Ramos (cell line): ENCODE measurements at regions not wholly inside any gene's neighbourhood (a gene's known extent, or its start where the extent isn't known, plus 50 kb on each side); places are given as distances from the start of the nearest gene placed in this dataset.

Experiments
- in situ Hi-C: fragments of 300-500 bp; cut with MboI; formaldehyde crosslinking; loops from one replicate; pipeline ENCODE4 v1.14.3; 2022; ENCODE audit warnings: low sequenced_read_pairs; ENCODE audit not compliant: unreplicated experiment

GRCh38 chr6:134720353-134721059, 229.4 kb downstream of the ALDH8A1 start:
- in situ Hi-C loops = no loop called here

DNA sequence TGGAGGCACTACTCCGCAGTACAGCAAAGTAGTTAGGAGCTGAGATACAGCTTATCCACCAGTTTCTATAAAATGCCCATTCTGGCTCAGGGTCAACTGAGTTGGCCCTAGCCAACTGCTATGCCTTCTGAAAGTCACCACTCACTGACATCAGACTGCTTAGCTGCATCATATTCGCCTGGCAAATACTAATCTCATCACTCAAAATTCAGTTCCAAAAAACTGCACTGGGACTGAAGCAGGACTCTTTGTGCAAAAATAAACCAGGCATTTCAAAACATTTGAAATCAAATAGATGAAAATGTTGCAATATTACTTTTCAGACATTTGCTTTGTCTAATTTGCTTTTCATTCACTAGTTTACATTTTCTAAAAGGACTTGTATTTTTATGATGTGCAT, 230.0 kb downstream of the ALDH8A1 start:
- in situ Hi-C loops = no loop called here

DNA sequence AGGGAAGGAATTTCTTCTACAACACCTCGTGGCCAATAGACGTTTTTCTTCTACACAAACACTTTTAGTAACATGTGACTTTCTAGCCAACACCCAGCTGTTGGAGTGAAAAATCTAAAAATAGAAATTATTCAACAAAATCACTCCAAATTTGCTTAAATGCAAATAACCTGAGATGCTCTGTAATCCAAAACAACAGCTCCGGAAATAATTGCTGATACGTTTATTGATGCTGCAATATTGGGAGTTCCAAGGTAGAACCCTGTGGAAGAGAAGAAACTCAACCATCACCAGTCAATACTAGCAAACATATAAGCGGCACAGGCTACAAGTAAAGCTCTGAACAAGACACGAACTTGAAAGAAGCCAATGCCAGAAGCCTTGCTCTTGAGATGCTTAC, 230.6 kb downstream of the ALDH8A1 start:
- in situ Hi-C loops = no loop called here

DNA sequence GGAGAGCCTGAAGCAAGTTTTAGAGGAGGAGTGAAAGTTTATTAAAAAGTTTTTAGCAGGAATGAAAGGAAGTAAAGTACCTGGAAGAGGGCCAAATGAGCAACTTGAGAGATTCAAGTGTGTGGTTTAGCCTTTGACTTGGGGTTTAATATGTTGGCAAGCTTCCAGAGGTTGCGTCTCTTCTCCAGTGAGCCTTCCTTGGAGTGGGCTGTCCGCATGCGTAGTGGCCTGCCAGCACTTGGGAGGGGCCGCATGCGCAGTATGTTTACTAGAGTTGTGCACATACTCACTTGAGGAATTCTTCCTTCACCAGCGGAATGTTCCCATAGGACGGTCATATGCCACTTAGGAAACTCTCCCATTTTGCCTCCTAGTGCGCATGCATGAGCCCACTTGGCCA, 235.2 kb downstream of the ALDH8A1 start:
- in situ Hi-C loops = no loop called here

DNA sequence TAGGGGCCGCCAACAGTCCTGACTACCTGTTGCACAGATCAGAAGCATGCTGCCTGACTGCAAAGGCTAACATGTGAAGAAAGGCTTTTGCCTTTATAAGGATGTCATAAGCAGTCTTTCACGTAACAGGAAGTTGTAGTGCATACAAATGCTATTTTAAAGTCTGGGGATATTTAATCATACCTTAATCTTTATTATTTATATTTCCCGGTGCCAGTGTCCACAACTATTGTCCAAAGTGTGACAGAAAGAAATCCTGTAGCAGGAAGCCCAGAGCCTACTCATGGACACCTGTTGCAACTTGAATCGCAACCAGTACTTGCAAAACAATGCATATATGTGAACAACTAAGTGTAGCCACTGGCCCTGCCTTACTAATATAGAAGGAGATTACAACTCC, 235.8 kb downstream of the ALDH8A1 start:
- in situ Hi-C loops = no loop called here

DNA sequence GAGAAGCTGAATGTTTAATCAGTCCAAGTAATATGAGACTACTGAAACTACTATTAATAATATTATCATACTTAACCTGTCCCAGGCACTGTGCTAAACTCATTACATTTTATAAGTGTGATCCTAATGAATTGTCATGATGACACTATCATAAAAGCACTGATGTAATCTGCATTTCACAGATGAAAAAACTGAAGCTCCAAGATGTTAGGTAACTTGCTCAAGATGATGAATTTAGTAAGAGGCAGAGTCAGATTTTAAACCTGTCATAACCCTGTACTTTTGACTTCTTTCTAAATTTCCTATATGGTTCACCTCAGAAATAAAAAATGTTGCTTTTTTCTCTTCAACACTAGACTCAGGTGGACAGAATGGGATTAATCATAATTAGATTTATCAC, 237.6 kb downstream of the ALDH8A1 start:
- in situ Hi-C loops = no loop called here

GRCh38 chr6:134708079-134708478, 241.8 kb downstream of the ALDH8A1 start:
- in situ Hi-C loops = no loop called here

GRCh38 chr6:134707342-134708031, 242.4 kb downstream of the ALDH8A1 start:
- in situ Hi-C loops = no loop called here

GRCh38 chr6:134706806-134707205, 243.1 kb downstream of the ALDH8A1 start:
- in situ Hi-C loops = no loop called here

DNA sequence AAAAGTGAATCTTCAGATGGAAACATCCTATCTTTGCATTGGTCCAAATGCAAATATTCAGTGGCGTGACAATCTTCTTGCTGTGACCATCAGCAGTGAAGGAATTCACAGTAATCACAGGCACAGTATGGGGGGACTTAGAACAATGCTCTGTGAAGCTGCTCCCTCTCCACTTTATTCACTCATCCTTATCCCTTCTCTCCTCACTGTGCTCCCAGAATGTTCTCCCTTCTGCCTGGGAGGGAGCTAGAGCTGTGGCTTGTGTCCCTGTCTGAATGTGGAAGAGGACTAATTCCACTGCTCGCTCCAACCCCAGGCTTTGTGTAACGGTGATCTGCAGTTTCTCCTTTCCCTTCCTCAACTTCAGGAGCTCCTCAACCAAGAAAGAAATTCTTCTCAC, 243.7 kb downstream of the ALDH8A1 start:
- in situ Hi-C loops = no loop called here

DNA sequence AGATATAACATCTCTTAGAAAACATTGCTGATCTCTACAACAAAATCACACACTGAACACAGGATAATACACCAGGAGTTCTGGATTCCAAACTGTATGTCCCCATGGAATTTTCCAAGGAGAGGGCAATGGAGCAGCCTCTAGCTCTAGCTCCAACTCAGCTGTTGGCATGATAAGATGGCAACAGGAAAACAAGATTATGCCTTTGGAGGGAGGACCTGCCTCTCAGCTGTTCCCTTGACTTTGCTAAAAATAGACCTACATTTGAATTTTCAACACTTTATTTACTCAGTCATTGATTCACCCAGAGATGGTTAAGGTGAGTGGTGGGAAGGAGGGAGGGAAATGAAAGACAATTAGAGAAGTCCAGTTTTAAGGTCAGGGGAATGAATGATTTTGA, 246.7 kb downstream of the ALDH8A1 start:
- in situ Hi-C loops = no loop called here

DNA sequence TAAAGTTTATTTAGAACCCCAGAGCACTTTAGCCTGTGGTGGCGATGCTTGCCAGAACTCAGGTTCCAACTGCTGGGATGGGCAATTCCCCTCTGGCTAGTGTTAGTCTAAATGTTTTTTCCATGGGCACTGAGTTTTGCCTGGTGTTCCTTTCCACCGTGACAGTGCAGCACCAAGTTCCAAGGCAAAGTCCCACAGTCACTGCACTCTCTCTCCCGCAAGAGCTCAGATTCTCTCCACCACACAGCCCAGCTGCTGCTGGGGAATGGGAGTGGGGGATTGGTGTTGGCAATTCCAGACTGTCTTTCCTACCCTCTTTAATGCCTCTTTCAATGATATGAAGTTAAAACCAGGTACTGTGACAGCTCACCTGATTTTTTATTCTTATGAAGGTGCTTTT, 247.6 kb downstream of the ALDH8A1 start:
- in situ Hi-C loops = no loop called here

DNA sequence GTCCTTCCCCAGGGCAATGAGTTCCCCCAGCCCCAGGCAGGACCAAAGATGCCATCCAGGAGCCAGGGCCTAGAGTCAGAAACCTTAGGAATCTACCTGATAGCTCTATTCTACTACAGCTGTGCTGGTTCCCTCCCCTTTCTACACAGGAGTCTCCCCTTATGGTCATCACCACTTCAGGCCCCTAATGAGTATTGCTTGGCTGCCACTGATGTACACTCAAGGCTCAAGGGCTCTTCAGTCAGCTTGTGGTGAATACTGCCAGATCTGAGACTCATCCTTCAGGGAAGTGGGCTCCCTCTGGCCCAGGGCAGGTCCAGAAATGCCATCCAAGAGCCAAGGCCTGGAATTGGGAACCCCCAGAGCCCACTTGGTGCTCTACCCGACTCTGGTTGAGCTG, 248.6 kb downstream of the ALDH8A1 start:
- in situ Hi-C loops = no loop called here

GRCh38 chr6:134698228-134698627, 251.7 kb downstream of the ALDH8A1 start:
- in situ Hi-C loops = no loop called here

GRCh38 chr6:134692008-134692407, 257.9 kb downstream of the ALDH8A1 start:
- in situ Hi-C loops = no loop called here

GRCh38 chr6:134691180-134691579, 258.7 kb downstream of the ALDH8A1 start:
- in situ Hi-C loops = no loop called here

- in situ Hi-C loops = no loop called here
Observed at GRCh38 chr6:134690048-134690447, 259.9 kb downstream of the ALDH8A1 start.

- in situ Hi-C loops = no loop called here
Observed at GRCh38 chr6:134689641-134690040, 260.3 kb downstream of the ALDH8A1 start.

DNA sequence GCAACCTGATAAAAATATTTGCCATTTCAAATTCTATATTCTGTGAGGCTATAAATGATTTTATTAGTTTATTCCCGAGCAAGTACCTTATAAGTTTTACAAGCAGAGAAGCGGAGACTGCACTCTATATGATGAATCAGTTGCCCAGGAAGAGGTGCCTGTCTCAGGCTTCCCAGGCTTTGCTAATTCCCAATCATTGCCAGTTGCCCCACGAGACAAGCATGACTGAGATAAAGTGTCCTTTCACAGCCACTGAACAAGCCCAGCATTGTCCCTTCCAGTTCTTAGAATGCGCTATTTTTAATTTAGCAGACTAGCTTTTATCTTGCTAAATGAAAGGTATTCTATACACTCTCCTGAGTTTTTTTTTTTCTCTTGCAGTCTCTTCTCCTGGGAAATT, 260.7 kb downstream of the ALDH8A1 start:
- in situ Hi-C loops = no loop called here

- in situ Hi-C loops = no loop called here
Observed at GRCh38 chr6:134686071-134686470, 263.8 kb downstream of the ALDH8A1 start.

- in situ Hi-C loops = no loop called here
Observed at GRCh38 chr6:134684423-134684795, 265.5 kb downstream of the ALDH8A1 start.

- in situ Hi-C loops = no loop called here
Observed at GRCh38 chr6:134683783-134684422, 266.0 kb downstream of the ALDH8A1 start.
